Activated CD4-positive, alpha-beta T cell treated with anti-CD3 and anti-CD28 coated beads, Interleukin-2, amount 50 U/mL, for 16 hours (primary cell): ENCODE measurements at regions not wholly inside any gene's neighbourhood (a gene's known extent, or its start where the extent isn't known, plus 50 kb on each side); places are given as distances from the start of the nearest gene placed in this dataset.
"Not testable (repeated sequence)": the region's sequence is repeated elsewhere in the genome, so short reads cannot be mapped to it uniquely, and the experiment has no call there.

Experiments
- DNase-seq: peaks from one replicate; pipeline ENCODE4 v3.0.0-alpha.2; 2020

GRCh38 chr18:39611381-39612100 lies 2045.9 kb upstream of the CELF4 start:
- DNase-seq, result no peak

- no peak for DNase-seq
Measured at GRCh38 chr18:39607034-39607433, 2041.4 kb upstream of the CELF4 start.

GRCh38 chr18:39604836-39605235 lies 2039.2 kb upstream of the CELF4 start:
- DNase-seq, result no peak

- no peak for DNase-seq
Measured at GRCh38 chr18:39602131-39602530, 2036.5 kb upstream of the CELF4 start.

GRCh38 chr18:39600894-39601293 lies 2035.3 kb upstream of the CELF4 start:
- DNase-seq, result no peak

GRCh38 chr18:39599251-39599650 lies 2033.7 kb upstream of the CELF4 start:
- no peak for DNase-seq

- no peak for DNase-seq
Measured at GRCh38 chr18:39596891-39597290, 2031.3 kb upstream of the CELF4 start.

- DNase-seq, result no peak
Measured at GRCh38 chr18:39596221-39596620, 2030.6 kb upstream of the CELF4 start.

GRCh38 chr18:39594206-39594605 lies 2028.6 kb upstream of the CELF4 start:
- no peak for DNase-seq

- DNase-seq, result no peak
Measured at GRCh38 chr18:39591649-39592048, 2026.1 kb upstream of the CELF4 start.

GRCh38 chr18:39589496-39589895 lies 2023.9 kb upstream of the CELF4 start:
- no peak for DNase-seq

- no peak for DNase-seq
Measured at GRCh38 chr18:39587586-39587985, 2022.0 kb upstream of the CELF4 start.

- DNase-seq, result no peak
Measured at GRCh38 chr18:39586741-39587140, 2021.1 kb upstream of the CELF4 start.

- DNase-seq, result no peak
Measured at GRCh38 chr18:39574897-39575296, 2009.3 kb upstream of the CELF4 start.

GRCh38 chr18:39571511-39571910 lies 2005.9 kb upstream of the CELF4 start:
- DNase-seq, result peak; percentile 9

GRCh38 chr18:39565551-39566230 lies 2000.1 kb upstream of the CELF4 start:
- not testable (repeated sequence) for DNase-seq

GRCh38 chr18:39564716-39565115 lies 1999.1 kb upstream of the CELF4 start:
- DNase-seq, result no peak

- no peak for DNase-seq
Measured at GRCh38 chr18:39561126-39561525, 1995.5 kb upstream of the CELF4 start.

- no peak for DNase-seq
Measured at GRCh38 chr18:39558658-39559057, 1993.1 kb upstream of the CELF4 start.

- DNase-seq, result no peak
Measured at GRCh38 chr18:39555496-39555895, 1989.9 kb upstream of the CELF4 start.

GRCh38 chr18:39550701-39551100 lies 1985.1 kb upstream of the CELF4 start:
- no peak for DNase-seq

- no peak for DNase-seq
Measured at GRCh38 chr18:39549144-39549543, 1983.5 kb upstream of the CELF4 start.

GRCh38 chr18:39531659-39532058 lies 1966.1 kb upstream of the CELF4 start:
- DNase-seq, result no peak

- no peak for DNase-seq
Measured at GRCh38 chr18:39529358-39529757, 1963.8 kb upstream of the CELF4 start.

- no peak for DNase-seq
Measured at GRCh38 chr18:39527465-39527864, 1961.9 kb upstream of the CELF4 start.
